ENCODE measurements at regions not wholly inside any gene's neighbourhood (a gene's known extent, or its start where the extent isn't known, plus 50 kb on each side); places are given as distances from the start of the nearest gene placed in this dataset.

- TF ChIP-seq, protein P1, sequence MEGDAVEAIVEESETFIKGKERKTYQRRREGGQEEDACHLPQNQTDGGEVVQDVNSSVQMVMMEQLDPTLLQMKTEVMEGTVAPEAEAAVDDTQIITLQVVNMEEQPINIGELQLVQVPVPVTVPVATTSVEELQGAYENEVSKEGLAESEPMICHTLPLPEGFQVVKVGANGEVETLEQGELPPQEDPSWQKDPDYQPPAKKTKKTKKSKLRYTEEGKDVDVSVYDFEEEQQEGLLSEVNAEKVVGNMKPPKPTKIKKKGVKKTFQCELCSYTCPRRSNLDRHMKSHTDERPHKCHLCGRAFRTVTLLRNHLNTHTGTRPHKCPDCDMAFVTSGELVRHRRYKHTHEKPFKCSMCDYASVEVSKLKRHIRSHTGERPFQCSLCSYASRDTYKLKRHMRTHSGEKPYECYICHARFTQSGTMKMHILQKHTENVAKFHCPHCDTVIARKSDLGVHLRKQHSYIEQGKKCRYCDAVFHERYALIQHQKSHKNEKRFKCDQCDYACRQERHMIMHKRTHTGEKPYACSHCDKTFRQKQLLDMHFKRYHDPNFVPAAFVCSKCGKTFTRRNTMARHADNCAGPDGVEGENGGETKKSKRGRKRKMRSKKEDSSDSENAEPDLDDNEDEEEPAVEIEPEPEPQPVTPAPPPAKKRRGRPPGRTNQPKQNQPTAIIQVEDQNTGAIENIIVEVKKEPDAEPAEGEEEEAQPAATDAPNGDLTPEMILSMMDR (IDR thresholded peaks at IDR 0.05) = no peak
- TF ChIP-seq POLR2A (IDR thresholded peaks at IDR 0.05) (no peak), EP300 (IDR thresholded peaks at IDR 0.05) (no peak)
Observed at GRCh38 chr10:31253237-31253636, 65.8 kb upstream of the ZEB1 start.

Measured in ovary (tissue), 3 donors.